NCI-H226 (cell line): ENCODE measurements at regions not wholly inside any gene's neighbourhood (a gene's known extent, or its start where the extent isn't known, plus 50 kb on each side); places are given as distances from the start of the nearest gene placed in this dataset.

Experiments used
- DNase-seq: peaks from one replicate; pipeline ENCODE4 v3.0.0-alpha.2; 2015

DNA sequence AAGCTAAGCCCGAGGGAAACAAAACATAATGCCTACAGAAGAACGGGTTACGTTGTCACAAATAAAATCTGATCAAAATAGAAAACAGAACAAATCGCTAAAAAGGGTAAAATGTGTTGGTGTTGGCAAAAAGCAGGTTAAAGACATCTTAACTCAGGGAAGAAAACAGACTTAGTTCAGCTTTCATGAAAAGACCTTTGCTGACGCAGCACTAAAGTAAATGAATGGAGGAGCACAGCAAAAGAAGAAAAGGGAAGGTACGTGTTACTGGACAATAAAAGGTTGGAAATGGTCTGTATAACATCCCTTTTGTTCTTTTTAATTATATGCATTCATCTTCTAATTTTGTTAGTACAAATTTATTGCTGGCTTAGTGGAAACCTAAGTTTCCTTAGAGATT, 117.4 kb upstream of the DSEL start:
- no peak for DNase-seq

DNA sequence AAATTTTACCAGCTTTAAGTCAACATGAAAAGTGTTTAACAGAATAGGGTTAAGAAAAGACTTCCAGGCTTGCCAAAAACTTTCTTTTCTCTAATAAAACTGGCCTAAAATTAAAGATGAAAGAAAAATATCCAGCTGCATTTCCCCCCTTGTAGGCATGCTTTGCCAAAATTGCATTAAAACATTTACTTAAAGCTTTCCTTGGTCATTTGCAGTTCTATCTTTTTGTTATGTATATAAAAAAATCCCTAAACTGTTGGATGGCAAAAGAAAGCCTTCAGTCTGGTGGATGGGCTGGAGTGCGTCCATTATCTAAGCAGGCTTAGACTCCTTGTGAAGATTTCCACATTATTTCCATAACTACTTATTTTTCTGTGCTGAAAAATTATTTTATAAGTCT, 105.4 kb upstream of the DSEL start:
- no peak for DNase-seq

DNA sequence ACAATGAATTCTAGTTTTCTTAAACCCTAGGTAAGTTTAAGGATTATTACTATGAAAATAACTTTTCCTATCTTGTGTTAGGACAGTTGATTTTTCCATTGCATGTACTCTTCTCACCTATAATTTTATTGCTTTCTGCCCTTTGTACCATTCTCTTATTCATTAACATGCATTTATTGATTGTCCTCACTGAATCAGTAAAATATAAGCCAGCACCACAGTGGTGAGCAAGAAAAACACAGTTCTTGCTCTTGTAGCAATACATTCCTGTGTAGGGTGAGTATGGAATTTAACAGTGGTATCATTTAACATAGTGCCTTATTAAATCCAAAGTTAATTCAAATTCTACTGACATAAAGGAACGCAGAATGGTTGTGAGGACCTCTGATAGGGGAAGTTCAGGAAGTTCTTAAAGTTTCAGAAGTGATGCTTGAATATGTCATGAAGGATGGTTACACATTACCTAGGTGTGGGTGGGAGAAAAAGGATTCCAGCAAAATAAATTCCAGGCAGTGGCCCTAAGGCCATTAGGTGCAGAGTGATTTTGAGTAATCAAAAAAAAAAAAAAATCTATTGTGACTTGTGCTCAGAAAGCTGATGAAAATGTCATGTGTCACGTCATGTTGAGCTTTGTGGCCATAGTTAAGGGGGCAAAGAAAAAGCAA, 104.7 kb upstream of the DSEL start:
- no peak for DNase-seq

DNA sequence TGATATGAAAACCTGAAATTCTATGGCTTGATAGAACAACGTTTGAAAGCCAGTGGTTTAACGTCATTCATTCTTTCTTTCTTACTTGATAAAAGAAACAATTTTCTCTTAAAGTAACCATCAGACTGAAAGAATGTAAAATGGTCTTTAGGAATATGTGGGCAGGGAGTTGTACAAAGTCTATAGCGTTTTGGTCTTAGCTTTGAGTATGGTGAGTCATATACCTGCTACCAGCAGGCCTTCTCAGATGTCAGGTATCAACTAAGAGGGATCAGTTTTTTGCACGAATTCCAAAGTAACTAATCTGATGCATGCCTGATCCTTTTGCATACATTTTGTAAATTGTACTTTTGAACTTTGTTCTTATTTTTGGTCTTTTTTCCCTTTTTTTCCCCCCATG, 101.5 kb upstream of the DSEL start:
- DNase-seq: no peak

DNA sequence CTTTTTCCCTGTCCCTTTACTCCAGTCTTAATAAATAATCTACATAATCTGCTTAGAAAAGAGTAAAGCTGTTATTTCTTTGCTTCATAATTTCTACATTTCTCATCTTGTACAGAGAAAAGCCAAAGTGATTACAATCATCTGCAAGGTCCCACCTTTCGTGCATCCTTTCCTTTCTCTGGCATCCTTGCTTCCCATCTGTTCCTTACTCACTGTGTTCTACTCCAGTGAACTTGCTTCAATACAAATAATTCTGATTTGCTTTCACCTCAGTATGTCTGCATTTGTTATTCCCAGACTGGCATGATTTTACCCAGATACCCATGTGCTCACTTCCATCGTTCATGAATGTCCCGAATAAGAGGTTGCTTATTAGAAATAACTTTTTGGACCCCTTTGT, 99.4 kb upstream of the DSEL start:
- DNase-seq: no peak

DNA sequence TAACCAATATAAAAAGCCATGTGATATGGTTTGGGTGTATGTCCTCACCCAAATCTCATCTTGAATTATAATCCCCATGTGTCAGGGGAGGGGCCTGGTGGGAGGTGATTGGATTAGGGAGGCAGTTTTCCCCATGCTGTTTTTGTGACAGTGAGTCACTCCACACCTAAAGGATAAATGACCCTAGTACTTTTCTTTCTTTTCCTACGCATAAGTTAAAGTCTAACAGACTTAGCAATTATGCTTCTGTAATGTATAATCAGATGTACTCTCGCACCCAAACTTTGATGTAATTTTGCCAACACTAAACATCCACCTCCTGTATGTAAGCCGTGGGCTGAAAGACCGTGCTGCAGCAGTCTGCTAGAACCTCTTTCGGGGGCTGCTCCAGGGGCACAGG, 97.2 kb upstream of the DSEL start:
- no peak for DNase-seq

DNA sequence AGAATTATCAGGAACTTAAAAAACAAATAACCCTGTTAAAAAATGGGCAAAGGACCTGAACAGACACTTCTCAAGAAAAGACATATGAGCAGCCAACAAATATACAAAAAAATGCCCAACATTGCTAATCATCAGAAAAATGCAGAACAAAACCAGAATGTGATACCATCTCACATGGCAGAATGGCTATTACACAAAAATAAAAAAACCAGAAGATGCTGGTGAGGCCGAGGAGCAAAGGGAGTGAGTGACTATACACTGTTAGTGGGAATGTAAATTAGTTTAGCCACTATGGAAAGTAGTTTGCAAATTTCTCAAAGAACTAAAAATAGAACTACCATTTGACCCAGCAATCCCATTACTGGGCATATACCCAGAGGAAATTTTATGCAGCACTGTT, 95.8 kb upstream of the DSEL start:
- DNase-seq: no peak

DNA sequence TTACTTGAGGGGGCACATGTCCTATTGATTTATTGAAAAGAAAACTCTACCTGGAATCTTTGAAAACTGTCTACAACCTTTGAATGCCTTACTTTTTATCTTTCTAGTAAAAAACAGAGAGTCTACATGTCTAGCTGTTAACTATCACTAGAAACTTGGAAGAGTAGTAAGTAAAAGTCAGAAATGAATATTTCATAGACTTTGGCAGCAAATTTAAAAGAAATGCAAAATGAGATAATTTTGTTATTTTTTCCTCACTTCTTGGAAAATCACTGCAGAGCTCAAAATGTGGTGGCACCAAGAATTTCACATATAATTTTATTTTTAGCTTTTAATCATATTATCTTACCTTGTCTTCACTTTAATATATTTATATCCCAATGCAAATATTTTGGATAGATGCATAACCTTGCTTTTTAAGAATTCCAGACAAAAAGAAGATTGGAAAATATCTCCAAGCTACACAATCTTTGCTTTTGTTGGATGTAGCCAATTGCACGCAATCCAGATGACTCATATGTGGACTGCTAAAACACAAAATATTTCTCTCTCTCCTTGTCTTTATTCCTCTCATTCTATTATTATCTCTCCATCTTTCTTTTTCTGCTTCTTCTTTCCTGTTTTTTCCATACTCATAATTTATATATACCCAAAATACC, 92.2 kb upstream of the DSEL start:
- DNase-seq: peak; percentile 16

DNA sequence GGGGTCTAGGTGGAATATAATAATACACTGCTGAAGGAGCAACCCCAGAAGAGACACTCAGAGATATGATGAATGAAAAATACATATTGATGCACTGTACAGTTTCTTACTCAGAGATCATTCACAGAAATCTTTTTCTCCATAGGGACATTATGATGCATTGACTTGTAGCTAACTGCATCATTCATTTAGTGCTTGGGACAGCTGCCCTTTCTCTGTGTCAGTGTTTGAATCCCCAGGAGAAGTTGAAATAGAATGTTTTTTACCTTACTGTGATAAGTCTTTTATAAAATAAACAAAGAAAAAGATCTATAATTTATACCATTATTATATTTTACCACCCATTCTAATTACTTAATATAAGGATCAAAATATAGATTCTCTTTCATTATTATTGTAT, 91.7 kb upstream of the DSEL start:
- DNase-seq: no peak

DNA sequence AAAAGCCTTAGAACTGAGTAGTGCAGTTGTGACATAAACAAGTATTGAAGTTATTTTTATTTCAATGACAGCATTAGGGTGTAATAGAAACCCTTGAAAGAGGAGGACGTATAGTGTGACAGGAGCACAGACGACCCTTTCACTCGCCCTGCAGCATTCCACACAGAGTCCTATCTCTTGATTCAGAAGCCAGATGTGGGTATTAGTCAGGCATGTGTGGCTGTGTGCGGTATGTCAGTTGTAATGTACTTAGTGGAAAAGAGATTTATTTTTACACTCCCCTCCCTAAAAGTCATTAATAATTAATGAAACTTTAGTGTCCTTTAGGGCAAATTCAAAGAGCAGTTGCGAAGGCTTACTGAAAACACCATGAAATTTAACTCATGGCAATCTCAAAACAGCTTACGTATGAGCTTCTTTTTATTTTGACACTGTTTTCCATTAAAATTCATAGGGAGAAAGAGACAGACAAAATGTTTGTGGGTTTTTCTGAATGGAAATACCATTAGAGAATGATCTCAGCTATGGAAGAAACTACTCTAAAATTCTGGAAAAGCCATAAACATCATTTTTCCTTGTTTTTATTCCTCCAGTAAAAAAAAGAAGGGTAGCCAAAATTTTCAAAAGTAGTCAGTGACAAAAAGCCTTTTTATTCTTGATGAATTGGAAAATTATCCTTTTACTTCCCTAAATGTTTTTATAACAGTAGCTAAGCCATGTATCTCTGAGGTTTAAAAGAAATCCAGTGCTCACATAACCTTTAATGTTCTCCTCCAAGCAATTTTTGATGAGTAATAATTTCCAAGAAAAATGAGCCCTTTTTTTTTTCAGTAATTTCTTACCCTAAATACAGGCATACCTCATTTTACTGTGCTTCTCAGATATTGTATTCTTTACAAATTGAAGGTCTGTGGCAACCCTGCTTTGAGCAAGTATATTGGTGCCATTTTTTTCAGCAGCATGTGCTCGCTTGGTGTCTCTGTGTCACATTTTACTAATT, 84.0 kb upstream of the DSEL start:
- no peak for DNase-seq

DNA sequence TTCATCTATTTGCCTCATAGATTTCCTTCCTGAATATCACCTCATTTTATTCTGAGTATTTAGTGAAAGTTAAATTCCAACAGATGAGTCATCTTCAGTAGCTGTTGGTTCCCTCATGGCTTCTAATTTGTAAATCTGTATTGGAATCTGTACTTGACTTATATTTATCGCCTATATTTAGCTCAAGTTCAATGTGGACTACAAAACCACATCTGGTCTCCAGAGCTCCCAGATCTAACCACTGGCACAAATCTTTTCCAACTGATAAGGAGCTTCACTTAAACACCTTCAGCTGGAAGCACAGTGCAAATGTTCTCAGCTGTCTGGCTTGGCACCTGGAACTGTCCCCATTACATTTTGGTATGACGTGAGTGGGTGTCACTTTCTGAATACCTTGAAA, 82.8 kb upstream of the DSEL start:
- DNase-seq: no peak

DNA sequence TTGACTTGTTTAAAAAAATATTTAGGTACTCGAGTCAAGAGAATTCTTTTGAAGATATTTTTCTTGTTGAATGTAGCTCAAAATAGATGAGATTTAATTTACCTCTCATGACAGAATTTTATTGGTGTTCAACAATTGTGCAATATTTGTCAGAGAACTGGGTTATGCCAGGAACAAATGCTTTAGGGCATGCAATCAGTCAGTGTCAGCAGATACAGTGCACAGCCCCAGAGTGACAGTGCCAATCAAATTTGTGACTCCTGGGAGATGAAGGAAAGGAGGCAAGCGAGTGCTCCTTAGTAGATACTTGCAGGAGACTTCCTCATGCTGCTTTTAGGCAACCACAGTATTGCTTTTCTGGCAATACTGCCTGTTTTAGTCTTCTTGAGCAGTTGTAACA, 81.2 kb upstream of the DSEL start:
- no peak for DNase-seq

DNA sequence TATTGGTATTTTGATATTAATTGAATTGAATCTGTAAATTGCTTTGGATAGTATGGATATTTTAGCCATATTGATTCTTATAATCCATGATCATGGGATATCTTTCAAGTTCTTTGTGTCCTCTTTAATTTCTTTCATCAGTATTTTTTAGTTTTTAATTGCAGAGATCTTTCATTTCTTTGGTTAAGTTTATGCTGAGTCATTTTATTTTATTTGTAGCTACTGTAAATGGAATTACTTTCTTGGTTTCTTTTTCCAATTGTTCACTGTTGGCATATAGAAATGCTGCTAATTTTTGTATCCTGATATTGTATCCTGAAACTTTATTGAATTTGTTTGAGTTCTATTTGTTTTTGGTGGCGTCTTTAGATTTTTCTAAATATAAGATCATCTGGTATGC, 79.5 kb upstream of the DSEL start:
- DNase-seq: no peak

DNA sequence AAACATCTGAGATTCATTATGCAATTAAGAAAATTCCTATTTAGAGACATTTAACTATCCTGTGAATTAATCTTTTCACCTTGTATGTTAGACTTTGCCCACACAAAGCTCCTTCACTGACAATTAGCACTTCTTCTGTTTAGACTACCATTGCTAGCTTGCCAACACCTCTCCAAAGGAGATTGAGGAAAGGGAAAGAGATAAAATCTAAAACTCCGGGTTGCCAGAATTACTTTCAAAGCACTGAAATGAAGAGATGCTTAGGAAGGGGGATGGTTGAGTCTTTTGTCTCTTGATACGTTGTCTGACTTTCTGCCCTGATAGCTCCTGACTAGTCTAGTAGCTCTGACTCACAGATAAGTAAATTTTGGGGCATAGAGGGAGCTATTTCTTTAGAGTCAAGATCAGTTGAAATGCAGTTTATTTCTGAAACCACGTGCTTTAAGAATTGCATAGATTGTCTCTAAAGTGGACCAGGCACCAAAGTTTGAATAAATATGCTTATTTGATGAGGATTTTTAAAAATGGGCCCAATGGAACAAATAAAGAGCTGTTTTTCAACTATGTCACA, 74.1 kb upstream of the DSEL start:
- no peak for DNase-seq

DNA sequence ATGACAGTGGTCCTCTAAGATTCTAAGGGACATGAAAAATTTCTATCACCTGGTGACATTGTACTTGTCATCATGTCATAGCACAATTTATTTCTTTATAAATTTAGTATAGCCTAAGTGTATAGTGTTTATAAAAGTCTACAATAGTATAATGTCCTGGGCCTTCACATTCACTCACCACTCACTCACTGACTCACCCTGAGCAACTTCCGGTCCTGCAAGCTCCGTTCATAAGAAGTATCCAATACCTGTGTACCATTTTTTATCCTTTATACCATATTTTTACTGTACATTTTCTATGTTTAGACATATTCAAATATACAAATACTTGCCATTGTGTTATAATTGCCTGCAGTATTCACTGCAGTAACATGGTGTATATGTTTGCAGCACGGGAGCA, 72.8 kb upstream of the DSEL start:
- no peak for DNase-seq

DNA sequence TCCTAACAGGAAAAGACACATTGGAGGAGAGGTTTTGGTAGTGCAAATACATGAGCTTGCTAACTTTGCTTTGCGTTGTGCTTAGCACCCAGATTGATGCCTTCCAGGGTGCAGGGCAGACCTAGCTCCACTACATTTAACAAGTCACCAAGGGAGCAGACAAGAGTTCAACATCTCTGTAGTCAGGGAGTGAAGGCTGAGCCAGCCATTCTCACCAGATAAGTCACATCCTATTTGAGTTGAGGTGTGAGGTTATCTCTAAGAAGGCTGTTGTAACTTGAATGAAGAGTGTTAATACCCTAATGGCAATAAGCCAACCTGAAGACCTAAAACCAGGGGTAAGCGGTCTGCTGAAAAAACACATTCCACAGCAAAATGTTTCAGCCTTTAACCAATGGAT, 69.6 kb upstream of the DSEL start:
- DNase-seq: no peak

DNA sequence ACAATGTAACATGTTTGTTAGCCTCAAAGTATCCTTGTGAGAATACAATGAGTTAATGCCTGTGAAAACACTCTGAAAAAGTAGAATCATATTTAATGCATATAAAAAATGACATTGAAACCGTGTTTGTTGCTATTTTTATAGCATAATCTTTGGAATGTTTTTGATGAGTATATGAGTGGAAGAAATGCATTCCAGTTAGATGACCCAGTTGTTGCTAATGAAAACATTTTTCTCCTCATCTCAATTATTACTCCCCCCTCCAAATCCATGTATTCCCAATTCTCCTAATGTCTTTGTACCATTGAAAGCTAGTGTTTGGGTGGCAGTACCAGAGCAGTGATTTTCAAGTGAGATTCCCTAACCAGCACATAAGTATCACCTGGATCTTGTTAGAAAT, 67.1 kb upstream of the DSEL start:
- DNase-seq: no peak

DNA sequence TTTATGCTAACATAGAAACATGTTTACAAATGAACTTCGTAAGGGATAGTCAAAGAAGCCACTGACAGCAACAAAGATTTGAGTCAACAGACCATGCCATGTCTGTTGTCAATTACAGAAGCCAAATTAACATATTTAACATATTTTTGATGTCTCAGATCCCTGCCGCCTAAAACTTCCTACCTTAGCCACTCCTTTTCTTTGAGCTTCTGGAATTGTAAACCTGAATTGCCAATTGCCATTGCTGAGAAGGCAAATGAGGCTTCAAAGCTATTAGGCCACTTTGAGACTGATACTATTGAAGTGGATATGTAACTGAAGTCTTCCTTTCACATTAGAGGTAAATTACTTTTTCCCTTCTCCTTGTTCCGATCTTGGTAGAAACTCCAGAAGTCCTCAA, 66.0 kb upstream of the DSEL start:
- no peak for DNase-seq

DNA sequence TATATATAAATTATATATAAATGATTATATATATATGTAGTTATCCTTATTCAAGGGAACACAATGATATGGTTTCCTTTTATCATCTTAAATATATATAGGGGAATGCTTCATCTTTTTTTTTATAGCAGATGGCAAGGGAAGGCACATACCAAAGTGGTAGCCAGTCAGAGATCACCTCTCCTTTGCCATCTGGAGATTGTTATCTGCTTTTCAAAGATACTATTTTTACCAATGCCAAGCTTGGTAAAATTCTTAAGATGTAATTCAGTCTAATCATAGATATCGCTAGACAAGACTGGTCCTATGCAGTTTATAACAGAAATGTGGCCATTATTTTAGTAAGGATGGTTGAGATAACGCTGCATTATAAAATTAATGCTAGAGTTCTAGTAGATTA, 64.7 kb upstream of the DSEL start:
- DNase-seq: no peak

DNA sequence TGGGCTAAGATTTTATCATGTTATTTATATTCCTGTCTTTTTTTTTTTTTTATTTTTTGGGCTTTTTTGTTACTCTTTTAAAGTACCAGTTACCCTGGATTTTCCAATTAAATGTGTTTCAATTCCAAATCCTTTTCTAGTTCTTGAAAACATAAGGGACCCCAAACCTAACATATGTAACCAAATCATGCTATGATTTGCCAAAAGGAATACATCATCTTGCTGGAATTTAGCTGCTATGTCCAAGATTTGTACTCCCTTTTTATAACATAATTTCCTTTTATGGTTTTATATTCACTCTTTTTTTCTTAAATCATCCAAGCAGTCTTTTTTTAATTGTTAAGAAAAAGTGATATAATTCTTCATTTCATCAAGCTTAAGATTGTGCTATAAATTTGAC, 60.9 kb upstream of the DSEL start:
- no peak for DNase-seq

DNA sequence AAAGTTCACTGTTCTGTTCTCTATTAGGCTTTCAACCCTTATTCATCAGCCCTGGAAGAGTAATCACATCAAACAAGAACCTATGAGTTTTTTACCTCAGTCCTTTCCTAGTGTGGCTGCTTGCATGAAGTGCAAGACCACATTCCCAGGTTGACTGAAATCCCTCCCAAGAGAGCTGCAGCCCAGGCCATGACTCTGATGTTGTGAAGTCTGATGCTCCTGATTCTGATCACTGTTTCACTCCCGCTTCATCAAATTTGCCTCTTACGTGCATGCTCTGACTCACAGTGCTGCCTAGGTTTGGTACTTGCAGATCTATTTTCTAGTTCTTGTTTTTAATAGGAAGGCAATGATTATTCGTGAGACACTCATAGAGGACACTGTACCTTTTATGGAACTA, 58.2 kb upstream of the DSEL start:
- DNase-seq: no peak

DNA sequence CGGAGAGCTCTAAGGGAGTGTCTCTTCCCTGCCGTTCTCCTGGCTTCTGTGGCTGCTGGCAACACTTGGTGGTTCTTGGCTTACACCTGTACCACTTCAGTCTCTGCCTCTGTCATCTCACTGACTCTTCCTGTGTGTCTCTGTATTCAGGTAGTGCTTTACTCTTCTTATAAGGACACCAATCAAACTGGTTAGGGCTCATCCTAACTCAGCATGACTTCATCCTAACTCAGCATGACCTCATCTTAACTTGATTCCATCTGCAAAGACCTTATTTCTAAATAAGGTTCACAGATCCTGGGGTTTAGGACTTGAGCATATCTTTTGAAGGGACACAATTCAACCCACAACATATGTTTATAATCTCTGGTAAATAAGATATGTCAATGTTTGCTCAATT, 51.6 kb upstream of the DSEL start:
- DNase-seq: no peak
